AG20443 (cell line): ENCODE measurements at regions not wholly inside any gene's neighbourhood (a gene's known extent, or its start where the extent isn't known, plus 50 kb on each side); places are given as distances from the start of the nearest gene placed in this dataset.
"Not testable (repeated sequence)": the region's sequence is repeated elsewhere in the genome, so short reads cannot be mapped to it uniquely, and the experiment has no call there.

ENCODE experiments used
- DNase-seq: peaks from one replicate; pipeline ENCODE4 v3.0.0; 2012; ENCODE audit warnings: low spot score, mixed read lengths

DNA sequence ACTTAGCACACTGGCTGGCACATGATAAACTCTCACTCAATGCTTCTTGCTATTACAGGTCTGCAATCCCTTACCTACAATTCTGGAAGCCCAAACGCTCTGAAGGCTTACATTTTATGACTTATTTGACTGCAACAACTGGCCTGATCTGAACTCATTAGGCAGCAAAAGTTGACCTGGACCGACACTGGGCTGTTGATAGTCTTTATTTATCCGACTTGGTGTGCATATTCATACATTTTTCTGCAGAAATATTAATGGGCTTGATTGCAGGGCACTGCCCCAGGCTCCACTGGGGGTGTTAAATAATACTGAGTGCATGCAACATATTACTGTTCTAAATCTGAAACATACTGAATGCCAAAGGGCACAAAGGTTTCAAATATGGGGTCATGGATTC is 1076.7 kb downstream of the BCL11B start:
- DNase-seq: no peak

DNA sequence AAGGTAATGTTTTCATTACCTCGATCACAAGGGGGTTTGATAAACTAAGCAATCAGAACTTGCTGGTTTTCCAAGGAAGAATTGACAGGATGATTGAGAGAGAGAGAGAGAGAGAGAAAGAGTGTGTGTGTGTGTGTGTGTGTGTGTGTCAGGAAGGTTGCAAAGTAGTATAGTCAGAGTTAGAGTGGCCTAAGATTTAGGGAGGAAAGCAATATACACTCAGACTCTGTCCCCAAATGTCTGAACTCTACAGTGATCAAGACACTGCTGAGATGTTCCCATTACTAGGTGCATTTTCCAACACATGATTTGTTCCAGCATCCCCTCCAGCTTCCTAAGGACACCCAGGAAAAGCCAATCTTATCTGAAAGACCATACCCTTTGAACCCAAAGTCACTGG is 1074.1 kb downstream of the BCL11B start:
- no peak for DNase-seq

DNA sequence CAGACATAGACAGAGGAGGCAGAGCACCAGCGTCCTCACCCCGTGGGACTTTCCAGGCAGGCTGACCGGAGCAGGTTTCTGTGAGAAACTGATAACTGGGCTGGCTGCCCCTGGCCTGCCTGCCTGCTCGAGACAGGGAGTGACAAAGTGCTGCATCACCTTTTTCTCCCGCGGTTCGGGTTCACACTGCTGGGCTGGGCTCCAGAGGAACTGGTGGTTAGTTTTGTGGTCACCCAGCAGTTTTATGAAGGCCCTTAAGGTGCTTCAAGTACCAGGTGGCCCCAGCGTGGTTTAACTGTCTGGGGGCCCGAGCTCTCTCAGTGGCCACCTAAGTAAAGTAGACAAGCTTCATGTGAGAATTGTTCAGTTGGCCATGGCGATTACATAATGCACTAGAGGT is 1073.6 kb downstream of the BCL11B start:
- DNase-seq: no peak

DNA sequence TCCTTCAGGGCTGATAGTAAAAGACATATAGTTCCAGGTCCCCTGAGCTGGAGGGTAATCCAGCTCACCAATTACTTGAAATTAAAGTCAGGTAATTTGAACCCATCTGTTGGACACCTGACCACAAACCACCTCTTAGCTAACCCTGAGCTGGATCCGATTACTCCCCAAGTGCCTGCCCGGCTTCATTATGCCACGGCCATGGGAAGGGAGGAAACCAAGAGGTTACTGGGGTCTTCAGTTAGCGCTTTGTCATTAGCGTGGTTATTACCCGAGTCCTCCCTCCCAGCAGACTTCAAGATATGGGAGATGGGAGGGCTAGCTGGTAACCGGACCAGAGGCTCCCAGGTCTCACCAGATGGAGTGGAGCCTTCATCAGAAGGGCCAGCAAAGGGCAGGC is 1071.4 kb downstream of the BCL11B start:
- no peak for DNase-seq

- DNase-seq: no peak
Observed at GRCh38 chr14:98203421-98203820, 1068.6 kb downstream of the BCL11B start.

DNA sequence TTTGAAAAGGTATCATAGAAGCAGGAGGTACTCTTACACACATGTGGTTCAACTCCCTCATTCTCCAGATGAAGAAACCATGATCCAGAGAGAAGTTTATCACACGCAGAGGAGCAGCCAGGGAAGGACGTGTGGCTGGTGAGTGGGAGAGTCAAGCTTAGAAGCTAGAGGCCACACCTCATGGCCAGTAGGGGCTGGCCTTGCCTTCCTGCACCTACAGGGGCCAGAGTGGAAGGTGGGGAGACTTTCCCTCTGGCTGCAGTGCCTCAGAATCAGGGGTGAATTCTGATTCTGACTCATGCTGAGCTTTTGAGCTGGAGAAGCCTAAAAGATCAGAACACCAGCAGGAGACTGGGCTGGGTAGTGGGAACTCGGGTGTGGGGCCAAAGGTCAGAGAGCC is 1067.9 kb downstream of the BCL11B start:
- no peak for DNase-seq

DNA sequence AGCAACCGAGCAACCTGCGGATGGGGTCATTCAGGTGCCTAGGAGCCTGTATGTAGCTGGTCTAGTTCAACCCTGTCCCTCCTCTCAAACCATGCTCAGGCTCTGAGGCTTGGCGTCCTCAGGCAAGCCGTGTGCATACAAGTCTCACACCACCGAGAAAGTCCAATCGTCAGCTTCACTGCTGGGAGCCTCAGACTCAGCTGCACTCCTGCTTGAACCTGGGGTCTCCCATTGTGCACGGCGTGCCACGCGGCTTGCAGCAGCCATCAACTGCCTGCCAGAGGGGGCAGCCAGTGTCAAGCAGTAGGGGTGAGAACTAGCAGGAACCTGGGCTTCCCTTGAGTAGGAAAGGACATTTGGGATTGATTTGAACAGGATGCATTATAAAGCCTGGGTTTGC is 1064.6 kb downstream of the BCL11B start:
- no peak for DNase-seq

- no peak for DNase-seq
Observed at GRCh38 chr14:98208211-98208611, 1063.8 kb downstream of the BCL11B start.

DNA sequence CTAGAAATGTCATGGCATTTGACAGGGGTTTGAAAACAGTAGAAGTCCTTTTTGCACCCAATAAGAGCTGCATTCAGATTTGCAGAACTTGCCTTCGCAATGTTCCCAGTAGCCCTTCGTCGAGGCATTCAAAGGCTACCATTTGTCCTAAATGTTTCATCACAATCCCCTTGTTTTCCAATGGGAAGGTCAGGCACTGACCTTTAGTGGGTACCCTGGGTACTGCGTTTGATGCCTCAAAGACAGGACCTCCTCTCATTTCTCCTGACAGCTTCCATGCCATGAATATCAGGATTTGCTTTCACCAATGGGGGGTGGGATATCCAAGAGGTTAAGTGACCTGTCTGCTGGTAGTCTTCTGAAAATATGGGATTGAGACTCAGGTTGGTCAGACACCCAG is 1063.1 kb downstream of the BCL11B start:
- DNase-seq: no peak

DNA sequence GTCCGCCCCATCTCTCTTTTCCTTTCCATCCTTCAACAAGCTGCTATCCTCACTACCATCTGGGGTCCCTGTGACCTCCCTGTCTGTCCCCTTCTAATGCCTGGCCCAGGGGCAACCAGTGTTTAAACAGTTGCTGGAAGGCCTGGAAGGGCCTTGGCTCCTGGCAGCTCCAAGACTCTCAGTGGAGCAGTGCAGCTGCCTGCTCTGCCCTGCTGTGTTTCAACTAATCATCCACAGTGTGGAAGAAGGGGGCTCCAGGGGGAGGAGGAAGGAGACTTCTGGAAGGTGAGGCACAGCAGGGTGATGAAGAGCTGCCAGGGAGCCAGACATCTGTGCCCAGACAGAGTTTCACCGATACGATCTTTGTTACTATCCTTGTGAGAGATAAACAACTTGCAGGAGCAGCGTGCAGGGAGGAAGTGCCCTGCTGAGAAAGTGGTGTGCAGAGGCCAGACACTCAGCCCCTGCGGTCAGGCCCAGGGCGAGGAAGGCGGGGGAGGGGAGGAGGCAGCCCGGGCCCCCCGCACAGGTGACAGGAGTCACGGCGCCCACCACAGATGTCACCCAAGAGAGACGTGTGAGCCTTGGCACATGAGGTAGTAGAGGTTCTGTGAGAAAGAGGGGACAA is 1061.8 kb downstream of the BCL11B start:
- DNase-seq: no peak

DNA sequence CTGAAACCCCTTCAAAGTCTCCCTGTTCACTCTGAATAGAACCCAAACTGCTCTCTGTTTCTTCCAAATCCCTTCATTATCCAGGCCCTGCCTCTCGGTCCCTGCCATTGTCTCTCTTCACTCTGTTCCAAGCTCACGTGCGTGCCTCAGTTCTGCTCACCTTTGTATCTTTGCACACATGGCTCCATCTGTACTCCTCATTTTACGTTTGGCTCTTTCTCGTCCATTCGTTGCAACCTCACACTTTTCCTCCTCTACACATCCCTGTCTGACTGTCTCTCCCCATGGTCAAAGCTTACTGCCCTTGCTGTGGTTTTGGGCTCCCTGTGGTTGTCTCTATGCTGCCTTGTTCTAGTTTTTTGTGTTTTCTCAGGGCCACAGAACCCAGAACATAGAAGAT is 1054.5 kb downstream of the BCL11B start:
- DNase-seq: no peak

GRCh38 chr14:98218218-98218617 is 1053.8 kb downstream of the BCL11B start:
- no peak for DNase-seq

- DNase-seq: no peak
Observed at GRCh38 chr14:98219638-98220037, 1052.4 kb downstream of the BCL11B start.

DNA sequence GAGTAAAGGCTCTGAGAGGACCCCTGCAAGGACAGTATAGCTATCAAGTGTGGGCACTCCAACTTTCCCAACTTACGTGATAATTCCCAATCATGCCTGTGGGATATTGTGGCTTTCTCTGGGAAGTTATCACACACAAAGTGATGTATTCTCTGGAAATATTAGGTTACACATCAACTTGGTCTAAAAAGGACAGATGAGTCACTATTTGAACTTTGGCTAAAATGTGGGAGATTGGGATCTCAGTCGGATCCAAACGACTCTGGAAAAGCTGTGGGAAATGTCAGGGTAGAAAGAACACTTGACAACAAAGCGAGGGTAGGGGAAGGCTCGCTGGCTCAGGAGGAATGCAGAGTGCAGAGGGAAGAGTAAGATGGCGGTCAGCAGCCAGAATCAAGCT is 1048.9 kb downstream of the BCL11B start:
- DNase-seq: no peak

DNA sequence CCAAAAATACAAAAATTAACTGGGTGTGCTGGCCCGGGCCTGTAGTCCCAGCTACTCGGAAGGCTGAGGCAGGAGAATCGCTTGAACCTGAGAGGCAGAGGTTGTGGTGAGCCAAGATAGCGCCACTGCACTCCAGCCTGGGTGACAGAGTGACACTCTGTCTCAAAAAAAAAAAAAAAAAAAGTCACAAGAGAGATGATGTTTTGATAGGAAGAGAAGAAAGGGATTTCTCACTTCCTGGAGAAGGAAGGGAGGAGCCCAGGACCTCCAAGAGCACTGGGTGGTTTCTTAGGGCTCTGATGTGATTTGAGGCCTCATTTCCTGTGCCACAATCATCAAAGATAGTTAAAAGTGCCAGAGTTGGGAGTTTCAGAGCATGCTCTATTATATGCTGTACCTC is 1048.3 kb downstream of the BCL11B start:
- DNase-seq: not testable (repeated sequence)

GRCh38 chr14:98226411-98226810 is 1045.6 kb downstream of the BCL11B start:
- DNase-seq: no peak

DNA sequence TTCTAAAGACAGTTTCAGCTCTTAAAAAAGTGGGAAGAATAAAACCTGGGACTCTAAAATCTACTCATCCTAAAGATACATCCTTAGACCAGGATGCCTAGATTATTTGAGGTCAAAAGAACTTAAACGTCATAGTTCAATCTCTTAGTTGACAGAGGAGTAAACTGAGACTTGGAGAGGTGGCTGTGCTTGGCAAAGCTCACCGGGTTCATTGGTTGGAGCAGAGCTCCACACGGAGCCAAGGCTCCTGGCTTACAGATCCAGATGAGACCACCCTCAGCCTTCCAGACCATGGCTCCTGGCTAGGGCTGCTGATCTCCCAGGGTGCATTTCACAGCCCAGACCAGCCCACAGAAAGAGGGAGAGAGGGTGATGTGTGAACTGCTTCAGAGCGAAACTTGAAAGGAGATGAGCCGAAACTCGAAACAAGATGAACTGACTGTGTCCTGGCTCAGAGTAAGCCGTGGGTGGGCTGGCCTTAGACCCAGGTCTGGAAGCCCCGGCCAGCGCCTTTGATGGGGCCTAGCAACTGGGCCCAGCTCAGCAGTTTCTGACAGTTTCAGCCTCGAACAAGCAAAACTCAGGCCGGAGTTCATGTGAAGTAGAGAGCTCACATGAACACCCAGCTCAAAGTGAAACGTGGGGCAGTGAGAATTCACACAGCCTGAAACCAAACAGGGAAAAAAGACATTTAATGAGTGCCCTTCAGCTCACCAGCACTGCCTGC is 1044.8 kb downstream of the BCL11B start:
- no peak for DNase-seq

GRCh38 chr14:98227727-98228111 is 1044.3 kb downstream of the BCL11B start:
- no peak for DNase-seq

DNA sequence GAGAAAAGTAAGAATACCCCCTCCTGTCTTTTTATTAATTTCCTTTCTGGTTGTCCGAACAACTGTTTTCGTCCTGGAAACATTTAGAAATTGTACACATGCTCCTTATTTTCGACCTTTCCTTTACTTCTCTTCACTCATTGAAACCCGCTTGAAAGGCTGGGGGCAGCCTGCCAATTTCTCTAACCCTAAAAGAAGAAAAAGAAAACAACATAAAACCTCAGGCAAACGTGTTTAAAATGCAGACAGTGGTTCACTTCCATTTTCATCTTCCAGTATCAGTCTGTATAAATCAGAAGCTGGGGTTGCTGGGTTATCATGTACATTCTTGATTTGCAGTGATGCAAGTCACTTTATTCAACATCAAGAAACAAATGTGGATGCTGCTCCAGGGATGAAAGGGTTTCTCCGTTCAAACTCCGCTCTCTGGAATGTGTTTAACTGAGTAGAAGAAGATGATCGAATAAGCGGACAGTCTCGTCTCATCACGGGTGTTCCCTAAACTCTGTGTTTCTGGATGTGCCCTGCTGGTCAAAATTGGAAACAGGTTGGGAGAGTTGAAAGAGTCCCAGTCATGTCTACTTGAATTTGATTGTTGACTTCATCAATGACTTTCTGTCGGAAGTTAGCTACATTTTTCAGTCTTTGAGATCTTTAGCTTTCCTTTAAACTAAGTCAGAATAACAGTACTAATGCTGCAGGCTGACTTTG is 1042.2 kb downstream of the BCL11B start:
- DNase-seq: no peak

DNA sequence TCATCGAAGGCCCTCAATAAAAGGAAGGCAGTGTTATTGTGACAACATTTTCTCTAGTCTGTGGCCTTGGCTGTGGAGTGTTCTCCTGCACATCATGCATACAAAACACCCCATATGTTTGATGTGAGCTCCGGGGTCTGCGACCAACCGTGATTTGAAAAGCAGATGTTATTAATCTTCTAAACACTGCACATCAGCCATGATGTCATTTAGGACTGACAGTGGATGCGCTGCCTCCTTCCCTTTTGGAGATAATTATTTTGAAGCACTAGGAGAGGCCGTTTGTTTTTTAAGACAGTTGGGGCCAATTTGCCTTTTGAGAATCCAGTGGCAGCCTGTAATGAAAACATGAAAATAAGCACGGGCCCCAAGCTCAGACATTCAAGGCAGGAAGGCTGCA is 1041.6 kb downstream of the BCL11B start:
- no peak for DNase-seq

- no peak for DNase-seq
Observed at GRCh38 chr14:98231210-98231609, 1040.8 kb downstream of the BCL11B start.

DNA sequence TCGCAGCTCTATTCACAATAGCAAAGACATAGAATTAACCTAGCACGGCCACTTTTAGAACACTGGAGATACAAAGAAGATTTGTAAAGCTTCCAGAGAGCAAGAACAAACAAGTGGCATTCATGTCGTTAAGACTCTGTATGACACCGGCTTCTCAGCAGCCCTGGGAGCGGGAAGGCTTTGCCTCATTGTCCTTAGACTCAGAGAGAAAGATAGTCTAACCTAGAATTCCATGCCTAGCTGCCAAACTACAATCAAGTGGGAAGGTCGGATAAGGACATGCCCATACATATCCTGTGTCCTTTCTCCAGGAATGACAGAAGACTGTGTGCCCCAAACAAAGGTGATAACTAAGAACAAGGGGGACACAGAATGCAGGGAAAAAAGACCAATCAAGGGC is 1038.3 kb downstream of the BCL11B start:
- no peak for DNase-seq

GRCh38 chr14:98234208-98234607 is 1037.8 kb downstream of the BCL11B start:
- no peak for DNase-seq
